HEK293 (cell line): ENCODE measurements at regions not wholly inside any gene's neighbourhood (a gene's known extent, or its start where the extent isn't known, plus 50 kb on each side); places are given as distances from the start of the nearest gene placed in this dataset.

ENCODE experiments used
- CTCF ChIA-PET: fragments of 350-600 bp; formaldehyde crosslinking; extraction: SDS; loops from one replicate; lab custom pipeline; 2021; ENCODE audit warnings: antibody characterized with exemption; lab: Yijun Ruan, JAX
- POLR2A ChIA-PET: fragments of 300-600 bp; formaldehyde crosslinking; extraction: SDS; loops from one replicate; lab custom pipeline; 2020; ENCODE audit warnings: antibody characterized with exemption, inconsistent platforms; lab: Yijun Ruan, JAX
- H3K27ac ChIP-seq: fragments of 200-500 bp; sonication (Bioruptor generic); 2 replicates; pipeline ENCODE4 v1.5.1; 2014; ENCODE audit warnings: low read depth, low read length, control low read depth, inconsistent platforms; ENCODE audit errors: extremely low read depth
- H3K36me3 ChIP-seq, 2 experiments: fragments of 200-500 bp in 1 of 2; sonication (Bioruptor generic) in 1 of 2; 1 replicate in 1 of 2; 2 replicates in 1 of 2; pipeline ENCODE4 v1.5.1; 2014 to 2017; ENCODE audit warnings: inconsistent platforms in 2 of 2, low read length in 2 of 2; ENCODE audit not compliant: control insufficient read depth in 2 of 2, insufficient read depth in 1 of 2
- H3K4me1 ChIP-seq: fragments of 200-500 bp; sonication (Bioruptor generic); 2 replicates; pipeline ENCODE4 v1.5.1; 2014; ENCODE audit warnings: mild to moderate bottlenecking, low read length, inconsistent platforms; ENCODE audit not compliant: control insufficient read depth, insufficient read depth
- H3K4me3 ChIP-seq: 2 replicates; pipeline ENCODE4 v1.5.1; 2011; ENCODE audit warnings: low read depth, mild to moderate bottlenecking, control low read depth, low read length, moderate library complexity
- H3K9me3 ChIP-seq: fragments of 200-500 bp; sonication (Bioruptor generic); 2 replicates; pipeline ENCODE4 v1.5.1; 2014; ENCODE audit warnings: low read depth, low read length, inconsistent platforms; ENCODE audit not compliant: control insufficient read depth, insufficient read depth
- KLF1 ChIP-seq: fragments of 450-650 bp; formaldehyde crosslinking; IDR thresholded peaks from 2 replicates; pipeline ENCODE4 v1.5.1; 2016; ENCODE audit warnings: missing biosample characterization, missing genetic modification characterization
- ZBTB21 ChIP-seq: fragments of 450-650 bp; formaldehyde crosslinking; IDR thresholded peaks from 2 replicates; pipeline ENCODE4 v1.5.1; 2017; ENCODE audit warnings: missing biosample characterization, missing genetic modification characterization
- ZIC2 ChIP-seq: fragments of 450-650 bp; formaldehyde crosslinking; IDR thresholded peaks from 2 replicates; pipeline ENCODE4 v1.5.1; 2016; ENCODE audit warnings: missing biosample characterization, missing genetic modification characterization
- ZNF175 ChIP-seq: fragments of 450-650 bp; formaldehyde crosslinking; IDR thresholded peaks from 2 replicates; pipeline ENCODE4 v1.5.1; 2016; ENCODE audit warnings: missing biosample characterization, missing genetic modification characterization
- ZNF211 ChIP-seq: fragments of 450-650 bp; formaldehyde crosslinking; IDR thresholded peaks from 2 replicates; pipeline ENCODE4 v1.5.1; 2016; ENCODE audit warnings: low read depth, missing biosample characterization, missing genetic modification characterization
- ZNF223 ChIP-seq: fragments of 450-650 bp; formaldehyde crosslinking; IDR thresholded peaks from 2 replicates; pipeline ENCODE4 v1.5.1; 2016; ENCODE audit warnings: missing biosample characterization, missing genetic modification characterization
- ZNF274 ChIP-seq, 2 experiments: fragments of 200-500 bp in 1 of 2; fragments of 450-650 bp in 1 of 2; sonication (Bioruptor generic) in 1 of 2; formaldehyde crosslinking in 1 of 2; IDR thresholded peaks; 2 replicates each; pipeline versions ENCODE4 v1.5.1 to v1.6.1; 2014 to 2016; ENCODE audit warnings: borderline replicate concordance in 1 of 2, inconsistent platforms in 1 of 2, low read length in 1 of 2, missing biosample characterization in 1 of 2, missing genetic modification characterization in 1 of 2
- ZNF354C ChIP-seq: fragments of 450-650 bp; formaldehyde crosslinking; IDR thresholded peaks from 2 replicates; pipeline ENCODE4 v1.5.1; 2016; ENCODE audit warnings: missing biosample characterization, missing genetic modification characterization, low read depth, borderline replicate concordance
- ZNF404 ChIP-seq: fragments of 450-650 bp; formaldehyde crosslinking; IDR thresholded peaks from 2 replicates; pipeline ENCODE4 v1.5.1; 2017; ENCODE audit warnings: missing biosample characterization, missing genetic modification characterization
- ZNF521 ChIP-seq: fragments of 450-650 bp; formaldehyde crosslinking; IDR thresholded peaks from 2 replicates; pipeline ENCODE4 v1.5.1; 2017; ENCODE audit warnings: missing biosample characterization, mild to moderate bottlenecking, missing genetic modification characterization
- ZNF548 ChIP-seq: fragments of 450-650 bp; formaldehyde crosslinking; IDR thresholded peaks from 2 replicates; pipeline ENCODE4 v1.5.1; 2016; ENCODE audit warnings: missing biosample characterization, missing genetic modification characterization
- ZNF596 ChIP-seq: fragments of 450-650 bp; IDR thresholded peaks from 2 replicates; pipeline ENCODE4 v1.5.0; 2018; ENCODE audit warnings: missing biosample characterization, mild to moderate bottlenecking, missing genetic modification characterization, moderate library complexity
- ZNF600 ChIP-seq: fragments of 450-650 bp; formaldehyde crosslinking; IDR thresholded peaks from 2 replicates; pipeline ENCODE4 v1.5.1; 2016; ENCODE audit warnings: missing biosample characterization, missing genetic modification characterization
- ZNF670 ChIP-seq: fragments of 450-650 bp; formaldehyde crosslinking; IDR thresholded peaks from 2 replicates; pipeline ENCODE4 v1.5.1; 2016; ENCODE audit warnings: missing biosample characterization, missing genetic modification characterization, low read depth
- ZNF707 ChIP-seq: fragments of 450-650 bp; formaldehyde crosslinking; IDR thresholded peaks from 2 replicates; pipeline ENCODE4 v1.5.1; 2016; ENCODE audit warnings: missing biosample characterization, missing genetic modification characterization
- ZSCAN23 ChIP-seq: fragments of 450-650 bp; formaldehyde crosslinking; IDR thresholded peaks from 2 replicates; pipeline ENCODE4 v1.5.1; 2016; ENCODE audit warnings: missing biosample characterization, missing genetic modification characterization
- TF ChIP-seq, protein P1 (sequence below): fragments of 450-650 bp; formaldehyde crosslinking; IDR thresholded peaks from 2 replicates; pipeline ENCODE4 v1.5.1; 2016; ENCODE audit warnings: missing biosample characterization, missing genetic modification characterization, borderline replicate concordance
- TF ChIP-seq, protein P2 (sequence below): fragments of 450-650 bp; formaldehyde crosslinking; IDR thresholded peaks from 2 replicates; pipeline ENCODE4 v1.5.1; 2017; ENCODE audit warnings: missing biosample characterization, missing genetic modification characterization
- TF ChIP-seq, protein P3 (sequence below): fragments of 450-650 bp; formaldehyde crosslinking; IDR thresholded peaks from 2 replicates; pipeline ENCODE4 v1.5.1; 2016; ENCODE audit warnings: missing biosample characterization, missing genetic modification characterization, low read depth

DNA sequence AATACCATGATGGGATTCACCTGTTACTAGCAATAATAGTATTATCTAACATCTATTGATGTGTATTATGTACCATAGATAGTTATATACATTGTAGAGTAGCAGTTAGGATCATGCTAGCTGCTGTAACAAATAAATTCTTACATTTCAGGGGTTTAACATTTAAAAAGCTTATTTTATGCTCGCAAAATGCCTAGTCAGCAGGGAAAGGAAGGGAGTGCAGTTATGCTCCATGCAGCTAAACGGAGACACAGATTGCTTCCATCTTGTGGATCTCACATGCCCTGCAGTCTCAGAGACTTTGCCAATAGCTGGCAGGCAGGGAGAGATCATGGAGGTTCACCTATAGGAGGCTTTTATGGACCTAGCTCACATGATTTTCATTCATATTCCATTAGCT lies 364.1 kb downstream of the TOX3 start (continued):
- TF ChIP-seq, protein P1, sequence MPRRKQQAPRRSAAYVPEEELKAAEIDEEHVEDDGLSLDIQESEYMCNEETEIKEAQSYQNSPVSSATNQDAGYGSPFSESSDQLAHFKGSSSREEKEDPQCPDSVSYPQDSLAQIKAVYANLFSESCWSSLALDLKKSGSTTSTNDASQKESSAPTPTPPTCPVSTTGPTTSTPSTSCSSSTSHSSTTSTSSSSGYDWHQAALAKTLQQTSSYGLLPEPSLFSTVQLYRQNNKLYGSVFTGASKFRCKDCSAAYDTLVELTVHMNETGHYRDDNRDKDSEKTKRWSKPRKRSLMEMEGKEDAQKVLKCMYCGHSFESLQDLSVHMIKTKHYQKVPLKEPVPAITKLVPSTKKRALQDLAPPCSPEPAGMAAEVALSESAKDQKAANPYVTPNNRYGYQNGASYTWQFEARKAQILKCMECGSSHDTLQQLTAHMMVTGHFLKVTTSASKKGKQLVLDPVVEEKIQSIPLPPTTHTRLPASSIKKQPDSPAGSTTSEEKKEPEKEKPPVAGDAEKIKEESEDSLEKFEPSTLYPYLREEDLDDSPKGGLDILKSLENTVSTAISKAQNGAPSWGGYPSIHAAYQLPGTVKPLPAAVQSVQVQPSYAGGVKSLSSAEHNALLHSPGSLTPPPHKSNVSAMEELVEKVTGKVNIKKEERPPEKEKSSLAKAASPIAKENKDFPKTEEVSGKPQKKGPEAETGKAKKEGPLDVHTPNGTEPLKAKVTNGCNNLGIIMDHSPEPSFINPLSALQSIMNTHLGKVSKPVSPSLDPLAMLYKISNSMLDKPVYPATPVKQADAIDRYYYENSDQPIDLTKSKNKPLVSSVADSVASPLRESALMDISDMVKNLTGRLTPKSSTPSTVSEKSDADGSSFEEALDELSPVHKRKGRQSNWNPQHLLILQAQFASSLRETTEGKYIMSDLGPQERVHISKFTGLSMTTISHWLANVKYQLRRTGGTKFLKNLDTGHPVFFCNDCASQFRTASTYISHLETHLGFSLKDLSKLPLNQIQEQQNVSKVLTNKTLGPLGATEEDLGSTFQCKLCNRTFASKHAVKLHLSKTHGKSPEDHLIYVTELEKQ (tag by site-specific recombination) = no peak
- no peak for TF ChIP-seq ZNF596

DNA sequence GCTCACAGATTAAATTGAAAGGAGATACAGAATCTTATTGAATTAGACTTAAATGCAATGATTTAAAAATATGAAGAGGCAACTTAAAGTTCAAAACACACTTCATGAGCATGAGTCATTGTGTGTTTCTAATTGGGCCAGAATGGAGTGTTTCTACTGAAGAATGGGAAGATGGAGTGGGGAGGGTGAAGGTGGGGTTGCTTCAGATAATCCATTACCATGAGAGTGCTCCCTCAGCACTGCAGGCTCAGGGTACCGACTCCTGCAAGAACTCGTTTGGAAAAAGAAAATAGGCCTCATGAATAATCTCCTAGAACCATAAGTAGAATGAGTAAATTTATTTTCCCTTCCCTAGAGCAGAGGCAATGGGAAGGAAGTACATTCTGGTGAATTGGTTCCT lies 372.8 kb downstream of the TOX3 start:
- no peak overlapping the region for H3K27ac ChIP-seq
- CTCF ChIA-PET = interaction anchor here (0.5 to 1.4 kb wide), 3 partner anchors 17 to 739 kb away, joined by 3 to 4 read pairs (median 3); no protein-coding TSS in a partner anchor
- H3K36me3 ChIP-seq = no peaks in the 10 kb centered on the region
- POLR2A ChIA-PET = no interaction called here
- TF ChIP-seq ZNF175 (tag by site-specific recombination) = no peak
- no peak for TF ChIP-seq ZBTB21 (tag by site-specific recombination)
- TF ChIP-seq ZNF274 (IDR thresholded peaks at IDR 0.05; ENCODE audit: low read length) = no peak
- no peak for TF ChIP-seq ZNF274 (tag by site-specific recombination; IDR thresholded peaks at IDR 0.05; ENCODE audit: borderline replicate concordance)
- H3K4me1 ChIP-seq = peaks cover 4% of the 10 kb centered on the region; the same call in 1 of the 2 replicates
- no peak overlapping the region for H3K4me3 ChIP-seq
- no peaks in the 10 kb centered on the region for H3K9me3 ChIP-seq

DNA sequence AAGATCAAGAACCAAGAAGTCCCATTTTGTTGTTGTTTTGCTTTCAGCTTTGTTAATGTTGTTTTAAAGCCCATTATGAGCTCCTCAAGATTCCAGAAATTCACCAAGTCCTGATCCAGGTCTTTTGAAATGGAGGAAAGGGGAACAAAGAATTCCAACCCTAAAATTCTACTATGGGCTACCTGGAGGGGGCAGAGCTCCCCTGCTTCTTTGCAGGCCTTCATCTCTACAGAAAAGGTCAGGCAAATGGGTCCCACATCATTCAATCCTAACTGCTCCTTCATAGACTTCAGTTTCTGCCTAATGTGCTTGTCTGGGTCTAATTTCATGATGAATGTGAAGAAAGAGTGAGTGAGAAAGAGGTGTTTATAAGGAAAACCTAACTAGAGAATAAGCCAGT lies 375.5 kb downstream of the TOX3 start:
- CTCF ChIA-PET = interaction anchor here (0.6 to 1.8 kb wide), 6 partner anchors 10 to 689 kb away, joined by 3 to 6 read pairs (median 3); no protein-coding TSS in a partner anchor
- TF ChIP-seq ZNF521 = no peak
- TF ChIP-seq ZNF404 = no peak
- TF ChIP-seq ZIC2 (tag by site-specific recombination) = no peak
- TF ChIP-seq, all 188 proteins: peak for 0
- H3K27ac ChIP-seq = no peak overlapping the region
- no peaks in the 10 kb centered on the region for H3K4me1 ChIP-seq
- no peaks in the 10 kb centered on the region for H3K36me3 ChIP-seq
- POLR2A ChIA-PET = no interaction called here
- no peak overlapping the region for H3K4me3 ChIP-seq
- no peaks in the 10 kb centered on the region for H3K9me3 ChIP-seq

DNA sequence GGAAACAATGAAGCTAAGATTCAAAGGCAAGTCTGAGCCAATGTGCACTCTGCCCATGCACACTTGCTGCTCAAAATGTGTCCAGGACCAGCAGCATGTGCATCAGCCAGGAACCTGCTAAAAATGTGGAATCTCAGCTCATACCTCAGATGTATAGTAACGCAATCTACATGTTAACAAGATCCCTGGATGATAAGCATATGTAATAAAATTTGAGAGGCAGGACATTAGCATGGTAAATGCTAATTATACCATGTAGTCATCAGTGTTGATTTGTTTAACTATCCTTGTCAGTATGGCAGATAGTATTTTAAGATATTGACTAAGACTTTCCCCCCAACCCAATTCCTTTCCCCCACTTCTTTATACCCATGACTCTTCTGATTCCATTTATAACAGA lies 379.6 kb downstream of the TOX3 start:
- no peaks in the 10 kb centered on the region for H3K36me3 ChIP-seq
- ChIA-PET CTCF (interaction anchor here (0.6 to 1.3 kb wide), 2 partner anchors 175 to 745 kb away, joined by 5 read pairs; no protein-coding TSS in a partner anchor), POLR2A (no interaction called here)

More for the DNA sequence above, 379.6 kb downstream of the TOX3 start:
- no peak overlapping the region for H3K27ac ChIP-seq
- TF ChIP-seq KLF1 (no peak), ZNF223 (tag by site-specific recombination) (no peak), ZNF670 (tag by site-specific recombination) (no peak), ZBTB21 (tag by site-specific recombination) (no peak), ZNF354C (tag by site-specific recombination) (no peak), ZNF211 (no peak), ZSCAN23 (tag by site-specific recombination) (no peak), ZNF548 (tag by site-specific recombination) (no peak), ZNF707 (no peak), ZNF600 (no peak)
- TF ChIP-seq, protein P2, sequence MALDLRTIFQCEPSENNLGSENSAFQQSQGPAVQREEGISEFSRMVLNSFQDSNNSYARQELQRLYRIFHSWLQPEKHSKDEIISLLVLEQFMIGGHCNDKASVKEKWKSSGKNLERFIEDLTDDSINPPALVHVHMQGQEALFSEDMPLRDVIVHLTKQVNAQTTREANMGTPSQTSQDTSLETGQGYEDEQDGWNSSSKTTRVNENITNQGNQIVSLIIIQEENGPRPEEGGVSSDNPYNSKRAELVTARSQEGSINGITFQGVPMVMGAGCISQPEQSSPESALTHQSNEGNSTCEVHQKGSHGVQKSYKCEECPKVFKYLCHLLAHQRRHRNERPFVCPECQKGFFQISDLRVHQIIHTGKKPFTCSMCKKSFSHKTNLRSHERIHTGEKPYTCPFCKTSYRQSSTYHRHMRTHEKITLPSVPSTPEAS (tag by site-specific recombination) = no peak
- TF ChIP-seq, protein P3, sequence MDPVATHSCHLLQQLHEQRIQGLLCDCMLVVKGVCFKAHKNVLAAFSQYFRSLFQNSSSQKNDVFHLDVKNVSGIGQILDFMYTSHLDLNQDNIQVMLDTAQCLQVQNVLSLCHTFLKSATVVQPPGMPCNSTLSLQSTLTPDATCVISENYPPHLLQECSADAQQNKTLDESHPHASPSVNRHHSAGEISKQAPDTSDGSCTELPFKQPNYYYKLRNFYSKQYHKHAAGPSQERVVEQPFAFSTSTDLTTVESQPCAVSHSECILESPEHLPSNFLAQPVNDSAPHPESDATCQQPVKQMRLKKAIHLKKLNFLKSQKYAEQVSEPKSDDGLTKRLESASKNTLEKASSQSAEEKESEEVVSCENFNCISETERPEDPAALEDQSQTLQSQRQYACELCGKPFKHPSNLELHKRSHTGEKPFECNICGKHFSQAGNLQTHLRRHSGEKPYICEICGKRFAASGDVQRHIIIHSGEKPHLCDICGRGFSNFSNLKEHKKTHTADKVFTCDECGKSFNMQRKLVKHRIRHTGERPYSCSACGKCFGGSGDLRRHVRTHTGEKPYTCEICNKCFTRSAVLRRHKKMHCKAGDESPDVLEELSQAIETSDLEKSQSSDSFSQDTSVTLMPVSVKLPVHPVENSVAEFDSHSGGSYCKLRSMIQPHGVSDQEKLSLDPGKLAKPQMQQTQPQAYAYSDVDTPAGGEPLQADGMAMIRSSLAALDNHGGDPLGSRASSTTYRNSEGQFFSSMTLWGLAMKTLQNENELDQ (tag by site-specific recombination) = no peak
- H3K4me1 ChIP-seq = no peaks in the 10 kb centered on the region
- H3K4me3 ChIP-seq = no peak overlapping the region
- no peaks in the 10 kb centered on the region for H3K9me3 ChIP-seq
